ENCODE measurements at regions not wholly inside any gene's neighbourhood (a gene's known extent, or its start where the extent isn't known, plus 50 kb on each side); places are given as distances from the start of the nearest gene placed in this dataset.

- Histone ChIP-seq H3K9ac (ENCODE audit: low read length) (no peak overlapping the region), H2AFZ (ENCODE audit: low read depth, low read length) (no peak overlapping the region), H3K79me2 (replicated peaks; ENCODE audit: insufficient read depth, low read length) (no peaks in the 10 kb centered on the region), H3K9me3 (ENCODE audit: low read length) (no peaks in the 10 kb centered on the region), H3K9me2 (ENCODE audit: insufficient read depth, low read length) (no peaks in the 10 kb centered on the region), H3K4me3 (ENCODE audit: low read length) (no peak overlapping the region), H3K27ac (ENCODE audit: low read length) (no peak overlapping the region), H4K20me1 (ENCODE audit: insufficient read depth) (no peaks in the 10 kb centered on the region), H3K27me3 (ENCODE audit: insufficient read depth, low read depth, low read length) (no peaks in the 10 kb centered on the region), H3K4me2 (ENCODE audit: low read length) (no peak overlapping the region), H3F3A (ENCODE audit: insufficient read depth, low read length, poor library complexity, severe bottlenecking) (no peaks in the 10 kb centered on the region), H3K36me3 (ENCODE audit: insufficient read depth, low read length) (no peaks in the 10 kb centered on the region)
- no peak for TF ChIP-seq EZH2 (IDR thresholded peaks at IDR 0.05; ENCODE audit: borderline replicate concordance, insufficient read depth, low read length, poor library complexity, severe bottlenecking)
- TF ChIP-seq SMC3 (conservative IDR thresholded peaks at IDR 0.05; ENCODE audit: poor library complexity) = no peak
- TF ChIP-seq TAF1 (IDR thresholded peaks at IDR 0.05; ENCODE audit: low read depth) = no peak
- TF ChIP-seq RAD21 (conservative IDR thresholded peaks at IDR 0.05) = no peak
- TF ChIP-seq POLR2AphosphoS5 (IDR thresholded peaks at IDR 0.05) = no peak
- TF ChIP-seq REST (IDR thresholded peaks at IDR 0.05; ENCODE audit: borderline replicate concordance) = no peak
- TF ChIP-seq EP300 (conservative IDR thresholded peaks at IDR 0.05; ENCODE audit: poor library complexity, severe bottlenecking) = no peak
- TF ChIP-seq CTCF (IDR thresholded peaks at IDR 0.05; ENCODE audit: poor library complexity, severe bottlenecking) = no peak
- TF ChIP-seq MXI1 (conservative IDR thresholded peaks at IDR 0.05; ENCODE audit: poor library complexity, severe bottlenecking) = no peak
Measured at GRCh38 chr2:19224486-19224885, 133.9 kb downstream of the OSR1 start.

GRCh38 chr2:19224011-19224410, 134.4 kb downstream of the OSR1 start:
- Histone ChIP-seq H3K9me2 (ENCODE audit: insufficient read depth, low read length) (no peaks in the 10 kb centered on the region), H3K79me2 (replicated peaks; ENCODE audit: insufficient read depth, low read length) (no peaks in the 10 kb centered on the region), H4K20me1 (ENCODE audit: insufficient read depth) (no peaks in the 10 kb centered on the region), H3K27ac (ENCODE audit: low read length) (no peak overlapping the region), H3K36me3 (ENCODE audit: insufficient read depth, low read length) (no peaks in the 10 kb centered on the region), H3K27me3 (ENCODE audit: insufficient read depth, low read depth, low read length) (no peaks in the 10 kb centered on the region), H3K9me3 (ENCODE audit: low read length) (no peaks in the 10 kb centered on the region), H3F3A (ENCODE audit: insufficient read depth, low read length, poor library complexity, severe bottlenecking) (no peaks in the 10 kb centered on the region), H3K4me3 (ENCODE audit: low read length) (no peak overlapping the region), H3K4me2 (ENCODE audit: low read length) (no peak overlapping the region), H3K9ac (ENCODE audit: low read length) (no peak overlapping the region), H2AFZ (ENCODE audit: low read depth, low read length) (no peak overlapping the region)
- TF ChIP-seq EP300 (conservative IDR thresholded peaks at IDR 0.05; ENCODE audit: poor library complexity, severe bottlenecking) = no peak
- no peak for TF ChIP-seq CTCF (IDR thresholded peaks at IDR 0.05; ENCODE audit: poor library complexity, severe bottlenecking)
- TF ChIP-seq SMC3 (conservative IDR thresholded peaks at IDR 0.05; ENCODE audit: poor library complexity) = no peak
- TF ChIP-seq MXI1 (conservative IDR thresholded peaks at IDR 0.05; ENCODE audit: poor library complexity, severe bottlenecking) = no peak
- TF ChIP-seq RAD21 (conservative IDR thresholded peaks at IDR 0.05) = no peak
- TF ChIP-seq REST (IDR thresholded peaks at IDR 0.05; ENCODE audit: borderline replicate concordance) = no peak
- TF ChIP-seq EZH2 (IDR thresholded peaks at IDR 0.05; ENCODE audit: borderline replicate concordance, insufficient read depth, low read length, poor library complexity, severe bottlenecking) = no peak
- no peak for TF ChIP-seq TAF1 (IDR thresholded peaks at IDR 0.05; ENCODE audit: low read depth)
- TF ChIP-seq POLR2AphosphoS5 (IDR thresholded peaks at IDR 0.05) = no peak

Measured in neural cell (in vitro differentiated cells).